Cardiac muscle cell (in vitro differentiated cells and primary cell): ENCODE measurements at regions not wholly inside any gene's neighbourhood (a gene's known extent, or its start where the extent isn't known, plus 50 kb on each side); places are given as distances from the start of the nearest gene placed in this dataset.

Experiments used
- DNase-seq, 2 donors: peaks; one replicate each; pipeline versions ENCODE4 v3.0.0 to v3.0.0-alpha.2; 2010 to 2017; ENCODE audit warnings: low read depth in 1 of 2, low spot score in 1 of 2
- H3K27ac ChIP-seq: fragments of 200-600 bp; sonication (generic); 2 replicates; pipeline ENCODE4 v1.5.1; 2016
- H3K27me3 ChIP-seq: fragments of 200-600 bp; sonication (generic); 2 replicates; pipeline ENCODE4 v1.6.0; 2016; ENCODE audit warnings: control low read depth
- H3K36me3 ChIP-seq: fragments of 200-600 bp; sonication (generic); 2 replicates; pipeline ENCODE4 v1.5.1; 2016; ENCODE audit warnings: control low read depth
- H3K4me1 ChIP-seq: fragments of 200-600 bp; sonication (generic); 2 replicates; pipeline ENCODE4 v1.8.1; 2017; ENCODE audit warnings: low read depth, mild to moderate bottlenecking, mixed run types
- H3K4me3 ChIP-seq: fragments of 200-600 bp; sonication (generic); 2 replicates; pipeline ENCODE4 v1.5.1; 2016; ENCODE audit warnings: mild to moderate bottlenecking
- H3K9me3 ChIP-seq: fragments of 200-600 bp; sonication (generic); 2 replicates; pipeline ENCODE4 v1.5.1; 2017; ENCODE audit warnings: low read depth, mild to moderate bottlenecking, control low read depth
- CTCF ChIP-seq: IDR thresholded peaks from 2 replicates; pipeline ENCODE4 v1.5.1; 2012; ENCODE audit warnings: low read depth, mild to moderate bottlenecking, low read length

GRCh38 chr14:97571201-97571600 is 774.0 kb downstream of the VRK1 start:
- no peaks in the 10 kb centered on the region for H3K36me3 ChIP-seq
- TF ChIP-seq CTCF, result no peak
- no peaks in the 10 kb centered on the region for H3K4me1 ChIP-seq
- H3K9me3 ChIP-seq, result no peaks in the 10 kb centered on the region
- DNase-seq, result no peak
- no peak overlapping the region for H3K4me3 ChIP-seq
- no peak overlapping the region for H3K27ac ChIP-seq
- H3K27me3 ChIP-seq, result no peaks in the 10 kb centered on the region

- Histone ChIP-seq H3K4me1 (no peaks in the 10 kb centered on the region), H3K36me3 (no peaks in the 10 kb centered on the region), H3K27ac (no peak overlapping the region), H3K27me3 (no peaks in the 10 kb centered on the region), H3K4me3 (no peak overlapping the region), H3K9me3 (no peaks in the 10 kb centered on the region)
- no peak for TF ChIP-seq CTCF
- no peak for DNase-seq
These were observed 774.8 kb downstream of the VRK1 start for GRCh38 chr14:97571866-97572555.

DNA sequence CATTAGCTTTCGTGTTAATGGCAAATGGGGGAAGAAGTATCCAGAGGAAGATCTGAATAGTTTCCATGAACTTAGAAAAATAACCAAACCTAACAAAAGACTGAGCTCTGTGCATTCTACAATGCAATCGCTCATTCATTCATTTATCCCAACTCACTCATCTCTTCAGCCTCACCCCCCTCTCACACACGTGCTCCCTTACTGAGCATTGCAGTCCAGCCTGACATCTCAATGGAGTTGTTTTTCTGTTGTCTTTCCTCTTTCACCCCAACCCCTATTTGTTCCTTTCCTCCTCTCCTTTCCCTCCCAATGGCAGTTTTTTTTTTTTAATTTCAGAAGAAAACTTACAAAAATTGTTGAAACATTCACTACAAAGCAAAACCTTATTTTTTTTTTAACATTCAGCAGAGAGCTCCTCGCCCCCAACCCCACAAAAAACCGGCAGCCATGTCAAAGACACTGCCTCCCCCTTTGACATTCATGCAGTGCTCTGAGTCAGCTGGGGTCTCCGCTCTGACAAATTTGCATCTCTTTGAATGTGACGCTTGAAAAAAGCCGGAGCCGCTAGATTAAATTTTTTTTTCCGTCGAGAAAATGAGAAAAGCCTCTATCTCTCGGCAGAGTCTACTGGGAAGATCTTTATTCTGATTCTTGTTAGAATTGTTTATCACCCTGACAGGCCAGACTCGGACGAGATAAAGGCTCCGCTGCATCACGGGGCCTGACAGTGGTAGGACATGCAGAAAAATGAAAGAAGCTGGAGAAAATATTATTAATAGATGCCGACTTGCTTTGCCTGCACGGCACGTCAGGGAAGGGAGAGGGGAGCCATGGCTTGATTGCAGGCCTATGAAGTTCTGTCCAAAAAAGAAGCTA is 775.6 kb downstream of the VRK1 start:
- Histone ChIP-seq H3K4me1 (no peaks in the 10 kb centered on the region), H3K9me3 (no peaks in the 10 kb centered on the region), H3K36me3 (no peaks in the 10 kb centered on the region), H3K4me3 (no peak overlapping the region), H3K27me3 (no peaks in the 10 kb centered on the region), H3K27ac (no peak overlapping the region)
- TF ChIP-seq CTCF, result no peak
- DNase-seq, result no peak

DNA sequence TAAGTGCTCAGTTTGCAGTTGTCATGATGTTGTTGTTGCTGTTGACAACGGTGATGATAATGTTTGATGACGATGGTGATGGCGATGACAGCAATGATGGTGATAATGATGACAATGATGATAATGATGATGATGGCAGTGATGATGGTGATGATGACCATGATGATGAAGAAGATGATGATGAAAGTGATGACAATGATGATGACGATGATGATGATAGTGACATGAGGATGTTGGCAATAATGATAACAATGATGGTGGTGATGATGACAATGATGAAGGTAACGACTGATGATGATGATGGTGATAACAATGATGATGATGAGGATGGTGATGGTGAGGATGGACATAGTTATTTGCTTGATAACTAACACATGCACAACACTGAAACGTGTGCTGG is 778.5 kb downstream of the VRK1 start:
- no peak for TF ChIP-seq CTCF
- Histone ChIP-seq H3K4me3 (no peak overlapping the region), H3K4me1 (no peaks in the 10 kb centered on the region), H3K9me3 (no peaks in the 10 kb centered on the region), H3K27me3 (no peaks in the 10 kb centered on the region), H3K36me3 (no peaks in the 10 kb centered on the region), H3K27ac (no peak overlapping the region)
- no peak for DNase-seq

- Histone ChIP-seq H3K4me3 (no peak overlapping the region), H3K9me3 (no peaks in the 10 kb centered on the region), H3K36me3 (no peaks in the 10 kb centered on the region), H3K27ac (no peak overlapping the region), H3K27me3 (no peaks in the 10 kb centered on the region), H3K4me1 (no peaks in the 10 kb centered on the region)
- no peak for TF ChIP-seq CTCF
- DNase-seq, result no peak
These were observed 781.9 kb downstream of the VRK1 start for GRCh38 chr14:97578982-97579548.
